ENCODE measurements at regions not wholly inside any gene's neighbourhood (a gene's known extent, or its start where the extent isn't known, plus 50 kb on each side); places are given as distances from the start of the nearest gene placed in this dataset.

- no peak overlapping the region for H3K4me3 Mint-ChIP-seq
- no peak for TF ChIP-seq CTCF (IDR thresholded peaks at IDR 0.05; ENCODE audit: unreplicated experiment)
- H3K36me3 Mint-ChIP-seq = no peaks in the 10 kb centered on the region
- H3K27ac Mint-ChIP-seq = no peak overlapping the region
- H3K27me3 Mint-ChIP-seq (ENCODE audit: low read depth) = peaks cover 73% of the 10 kb centered on the region
- peaks cover 4% of the 10 kb centered on the region for H3K4me1 Mint-ChIP-seq
- no peak for DNase-seq (ENCODE audit: low spot score in 2 of 2, unreplicated experiment in 2 of 2)
- H3K9me3 Mint-ChIP-seq = no peaks in the 10 kb centered on the region
These were observed 104.3 kb upstream of the MRPS22 start for GRCh38 chr3:139239550-139239949.

DNA sequence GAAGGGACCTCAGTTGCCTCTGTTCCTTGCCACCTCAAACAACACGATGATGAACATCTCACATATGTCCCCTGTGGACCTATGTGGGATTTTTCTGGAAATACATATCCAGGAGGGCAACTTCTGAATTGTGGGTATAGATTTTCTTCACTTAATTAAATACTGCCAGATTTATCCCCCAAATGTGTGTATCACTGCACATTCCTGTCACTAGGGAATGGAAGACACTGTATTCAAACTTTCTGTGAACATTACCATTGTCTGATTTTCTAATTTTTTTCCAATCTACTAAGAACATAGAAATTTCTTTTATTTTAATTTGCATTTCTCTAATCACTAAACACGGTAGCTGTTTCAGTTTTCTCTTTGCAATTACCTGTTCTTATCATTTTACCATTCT is 102.0 kb upstream of the MRPS22 start:
- no peaks in the 10 kb centered on the region for H3K36me3 Mint-ChIP-seq
- no peak overlapping the region for H3K4me3 Mint-ChIP-seq
- H3K4me1 Mint-ChIP-seq = no peaks in the 10 kb centered on the region
- peaks cover 79% of the 10 kb centered on the region for H3K27me3 Mint-ChIP-seq (ENCODE audit: low read depth)
- H3K9me3 Mint-ChIP-seq = no peaks in the 10 kb centered on the region
- H3K27ac Mint-ChIP-seq = no peak overlapping the region
- TF ChIP-seq CTCF (IDR thresholded peaks at IDR 0.05; ENCODE audit: unreplicated experiment) = no peak
- no peak for DNase-seq (ENCODE audit: low spot score in 2 of 2, unreplicated experiment in 2 of 2)

- Mint-ChIP-seq H3K4me3 (no peak overlapping the region), H3K27me3 (ENCODE audit: low read depth) (peaks cover 66% of the 10 kb centered on the region), H3K36me3 (no peaks in the 10 kb centered on the region), H3K4me1 (peaks cover 2% of the 10 kb centered on the region), H3K27ac (no peak overlapping the region), H3K9me3 (no peaks in the 10 kb centered on the region)
- no peak for DNase-seq (ENCODE audit: low spot score in 2 of 2, unreplicated experiment in 2 of 2)
- TF ChIP-seq CTCF (IDR thresholded peaks at IDR 0.05; ENCODE audit: unreplicated experiment) = no peak
These were observed 100.1 kb upstream of the MRPS22 start for GRCh38 chr3:139243710-139244109.

GRCh38 chr3:139248593-139249255 is 95.1 kb upstream of the MRPS22 start:
- DNase-seq (ENCODE audit: low spot score in 2 of 2, unreplicated experiment in 2 of 2) = no peak
- Mint-ChIP-seq H3K4me1 (peaks cover 6% of the 10 kb centered on the region), H3K36me3 (no peaks in the 10 kb centered on the region), H3K4me3 (no peak overlapping the region), H3K27ac (no peak overlapping the region), H3K9me3 (peaks cover 3% of the 10 kb centered on the region), H3K27me3 (ENCODE audit: low read depth) (peaks cover 36% of the 10 kb centered on the region)
- no peak for TF ChIP-seq CTCF (IDR thresholded peaks at IDR 0.05; ENCODE audit: unreplicated experiment)

GRCh38 chr3:139251529-139251928 is 92.3 kb upstream of the MRPS22 start:
- Mint-ChIP-seq H3K27me3 (ENCODE audit: low read depth) (peaks cover 36% of the 10 kb centered on the region), H3K4me1 (peaks cover 6% of the 10 kb centered on the region), H3K4me3 (no peak overlapping the region), H3K36me3 (no peaks in the 10 kb centered on the region), H3K9me3 (peaks cover 3% of the 10 kb centered on the region), H3K27ac (no peak overlapping the region)
- TF ChIP-seq CTCF (IDR thresholded peaks at IDR 0.05; ENCODE audit: unreplicated experiment) = no peak
- DNase-seq (ENCODE audit: low spot score in 2 of 2, unreplicated experiment in 2 of 2) = no peak

DNA sequence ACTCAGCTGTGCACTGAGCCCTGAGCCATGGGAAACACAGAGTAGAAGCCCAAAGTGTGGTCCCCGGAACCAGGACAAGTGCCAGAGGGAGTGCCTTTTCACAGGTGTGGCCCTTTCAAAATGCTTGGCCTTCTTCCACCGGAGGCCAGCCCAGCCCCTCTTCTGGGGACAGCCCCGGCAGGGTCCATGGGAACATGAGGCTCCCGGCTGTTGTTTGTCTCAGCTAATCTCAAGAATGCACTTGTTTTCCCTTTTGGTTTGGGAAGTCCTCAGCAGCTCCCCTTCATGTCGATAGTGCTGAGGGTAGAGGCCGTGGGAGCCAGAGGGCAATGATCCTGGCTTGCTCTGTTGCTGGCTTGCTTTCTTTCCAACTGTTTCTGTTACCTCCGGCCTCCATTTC is 91.1 kb upstream of the MRPS22 start:
- Mint-ChIP-seq H3K4me1 (peaks cover 6% of the 10 kb centered on the region), H3K27me3 (ENCODE audit: low read depth) (peaks cover 34% of the 10 kb centered on the region), H3K27ac (no peak overlapping the region), H3K4me3 (no peak overlapping the region), H3K36me3 (no peaks in the 10 kb centered on the region), H3K9me3 (peaks cover 3% of the 10 kb centered on the region)
- no peak for DNase-seq (ENCODE audit: low spot score in 2 of 2, unreplicated experiment in 2 of 2)
- TF ChIP-seq CTCF (IDR thresholded peaks at IDR 0.05; ENCODE audit: unreplicated experiment) = no peak

All from mesothelial cell of epicardium (in vitro differentiated cells).